NCI-H748 (cell line): ENCODE measurements at regions not wholly inside any gene's neighbourhood (a gene's known extent, or its start where the extent isn't known, plus 50 kb on each side); places are given as distances from the start of the nearest gene placed in this dataset.

Experiments
- DNase-seq: peaks from one replicate; lab custom pipeline; 2025; ENCODE audit not compliant: unreplicated experiment; lab: John Stamatoyannopoulos, UW

DNA sequence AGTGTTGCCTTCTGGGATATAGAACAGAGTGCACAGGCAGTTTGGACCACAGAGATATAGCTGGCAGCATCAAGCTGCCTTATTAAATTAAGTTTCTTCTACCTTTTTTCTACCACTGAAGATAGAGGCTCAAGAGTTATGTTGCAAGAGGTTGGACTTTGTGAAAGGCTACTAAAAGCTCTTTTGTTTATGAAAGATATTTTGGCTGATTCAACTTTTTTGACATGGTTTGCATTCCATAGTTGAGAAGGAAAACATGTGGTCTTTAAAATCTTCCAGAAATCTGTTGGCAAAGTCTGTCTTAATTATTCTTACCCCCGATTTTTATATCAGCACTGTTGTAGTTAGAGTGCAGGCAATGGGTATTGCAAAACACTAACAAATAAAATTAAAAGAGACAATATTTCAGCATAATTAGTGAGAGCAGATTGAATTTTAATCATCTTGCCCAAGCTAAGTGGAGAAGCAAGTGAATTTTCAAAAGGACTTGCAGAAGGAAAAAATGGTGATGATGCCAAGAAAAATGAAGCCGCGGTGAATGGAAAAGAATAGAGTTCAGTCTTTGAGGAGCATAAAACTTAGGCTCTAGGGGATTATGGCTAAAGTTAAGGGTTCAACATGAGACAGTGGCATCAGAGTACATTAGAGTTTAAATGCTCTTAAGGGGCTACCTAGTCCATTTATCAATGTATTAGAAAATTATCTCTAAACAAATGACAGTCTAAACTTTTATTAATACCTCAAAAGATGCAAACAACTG lies 450.9 kb upstream of the CNTNAP2 start:
- DNase-seq, result no peak

DNA sequence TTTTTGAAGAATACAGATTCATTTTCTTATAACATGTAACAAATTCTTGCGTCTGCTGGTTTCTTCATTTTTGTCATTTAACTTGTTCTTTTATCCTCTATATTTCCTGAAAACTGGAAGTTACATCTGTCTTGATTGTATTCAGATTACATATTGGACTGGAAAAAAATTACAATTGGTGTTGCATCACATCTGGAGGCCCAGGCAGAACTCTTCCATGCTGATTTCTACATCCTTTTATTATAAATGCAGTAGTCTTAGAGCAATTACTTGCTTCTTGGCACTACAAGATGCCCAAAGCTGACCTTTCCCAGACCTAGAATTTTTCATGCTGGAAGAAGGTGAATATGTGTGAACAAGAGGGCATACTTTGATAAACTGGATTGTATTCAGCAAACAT lies 460.9 kb upstream of the CNTNAP2 start:
- no peak for DNase-seq

DNA sequence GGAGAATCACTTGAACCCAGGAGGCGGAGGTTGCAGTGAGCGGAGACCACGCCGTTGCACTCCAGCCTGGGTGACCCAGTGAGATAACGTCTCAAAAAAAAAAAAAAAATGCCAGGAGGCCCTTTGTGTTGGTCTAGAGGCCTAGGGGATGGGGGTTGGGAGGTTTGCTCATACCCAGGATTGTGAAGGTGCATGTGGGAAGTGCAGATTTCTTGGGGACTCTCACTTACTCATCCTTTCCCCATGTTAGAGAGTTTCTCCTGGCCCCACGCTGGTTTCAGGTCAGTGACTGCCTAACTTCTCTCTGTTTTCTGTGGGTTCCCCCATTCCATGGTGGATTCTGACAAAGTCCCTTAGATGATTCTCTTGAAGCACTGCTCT lies 471.5 kb upstream of the CNTNAP2 start:
- no peak for DNase-seq

DNA sequence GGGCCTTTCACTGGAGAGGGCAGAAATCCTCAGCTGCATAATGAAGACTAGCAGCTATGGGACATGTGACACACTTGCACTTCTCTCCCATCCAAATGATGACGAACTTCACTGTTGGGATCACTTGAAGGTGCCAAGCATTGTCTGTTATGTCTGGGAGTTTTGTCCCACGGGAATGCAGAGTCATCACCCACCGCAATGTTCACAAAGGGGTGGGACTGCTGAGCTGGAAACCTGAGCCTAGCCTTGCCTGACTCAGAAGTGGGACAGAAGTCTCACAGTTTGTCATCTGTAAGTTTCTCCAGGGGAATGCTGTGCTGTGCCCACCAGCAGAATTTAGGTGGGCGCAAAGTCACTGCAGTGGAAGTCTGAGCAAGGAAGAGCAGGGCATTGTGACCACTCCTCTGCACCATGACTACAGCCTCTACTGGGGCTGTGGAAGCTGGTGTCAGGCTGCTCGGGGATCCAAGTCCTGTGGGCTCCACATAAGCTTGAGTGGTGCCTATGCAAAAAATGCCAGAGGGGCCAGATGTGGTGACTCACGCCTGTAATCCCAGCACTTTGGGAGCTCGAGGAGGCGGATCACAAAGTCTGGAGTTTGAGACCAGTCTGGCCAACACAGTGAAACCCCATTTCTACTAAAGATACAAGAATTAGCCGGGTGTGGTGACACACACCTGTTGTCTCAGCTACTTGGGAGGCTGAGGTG lies 472.0 kb upstream of the CNTNAP2 start:
- no peak for DNase-seq

DNA sequence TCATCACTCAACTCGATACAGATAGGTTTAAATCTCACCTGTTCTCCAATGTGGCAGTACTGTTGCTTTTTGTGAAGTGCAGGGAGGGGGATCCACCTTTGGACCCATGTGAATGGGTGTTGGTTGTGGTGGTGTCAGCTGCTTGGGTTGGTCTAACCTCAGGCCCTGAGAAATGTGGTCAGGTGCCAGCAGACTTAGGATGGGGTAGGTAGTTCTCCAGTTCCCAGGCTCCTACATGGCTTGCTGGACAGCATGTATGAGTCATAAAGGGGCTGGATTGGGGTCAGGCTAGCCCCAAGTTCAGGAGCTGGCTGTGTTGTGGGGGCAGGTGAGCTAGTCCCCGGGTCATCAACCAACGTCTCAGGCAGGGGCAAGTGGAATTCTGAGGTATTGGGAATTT lies 472.6 kb upstream of the CNTNAP2 start:
- DNase-seq, result no peak

DNA sequence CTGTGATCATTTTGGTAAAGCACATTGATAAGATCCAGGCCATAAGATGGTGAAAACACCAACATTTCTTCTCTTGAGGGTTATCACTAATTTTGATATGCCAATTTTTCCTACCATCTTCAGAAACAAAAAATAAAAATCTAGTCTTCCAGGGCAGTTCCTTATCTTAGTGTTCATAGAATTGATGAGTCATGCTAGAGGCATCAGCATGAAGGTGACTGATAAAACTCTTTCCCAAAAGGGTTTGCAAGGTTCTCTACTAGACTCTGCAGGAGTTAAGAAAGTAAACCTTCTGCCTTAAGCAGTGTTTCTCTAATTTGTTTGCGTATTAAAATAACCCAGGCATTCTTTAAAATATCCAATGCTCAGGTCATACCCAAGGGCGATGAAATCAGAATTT lies 483.1 kb upstream of the CNTNAP2 start:
- DNase-seq, result no peak

DNA sequence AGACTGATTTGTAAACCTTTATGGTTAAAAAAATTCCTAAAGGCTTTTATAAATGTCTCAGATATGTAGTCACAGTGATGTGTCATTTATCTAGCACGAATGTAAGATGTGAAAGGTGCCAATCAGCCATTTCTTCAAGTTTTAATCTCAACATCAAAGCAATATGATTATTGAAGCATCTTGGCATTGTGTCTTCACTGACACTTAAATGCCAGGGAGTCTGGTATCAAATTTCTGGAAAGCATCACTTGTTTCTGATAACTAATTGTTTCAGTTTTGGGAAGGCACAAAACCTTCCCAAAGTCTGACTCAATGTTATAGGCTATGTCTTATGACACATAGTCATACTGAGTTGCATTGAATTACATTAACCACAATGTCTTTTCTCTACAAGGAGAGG lies 492.0 kb upstream of the CNTNAP2 start:
- DNase-seq, result no peak

DNA sequence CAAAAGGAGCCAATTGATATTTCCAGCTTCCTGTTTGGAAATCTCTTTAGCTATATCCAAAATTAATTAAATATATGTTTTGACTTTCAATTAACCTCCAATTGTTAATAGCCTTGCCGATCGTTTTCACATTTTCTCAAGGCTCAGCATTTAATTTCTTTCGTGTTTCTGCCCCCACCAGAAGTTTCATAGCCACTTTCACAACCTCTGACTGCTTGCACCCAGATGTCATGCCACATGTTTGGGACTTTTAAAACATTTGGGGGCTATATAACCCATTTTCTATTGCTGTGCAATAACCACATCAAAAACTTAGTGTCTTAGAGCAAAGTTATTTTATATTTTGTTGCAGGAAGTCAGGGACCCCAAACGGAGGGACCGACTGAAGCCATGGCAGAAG lies 510.6 kb upstream of the CNTNAP2 start:
- no peak for DNase-seq

DNA sequence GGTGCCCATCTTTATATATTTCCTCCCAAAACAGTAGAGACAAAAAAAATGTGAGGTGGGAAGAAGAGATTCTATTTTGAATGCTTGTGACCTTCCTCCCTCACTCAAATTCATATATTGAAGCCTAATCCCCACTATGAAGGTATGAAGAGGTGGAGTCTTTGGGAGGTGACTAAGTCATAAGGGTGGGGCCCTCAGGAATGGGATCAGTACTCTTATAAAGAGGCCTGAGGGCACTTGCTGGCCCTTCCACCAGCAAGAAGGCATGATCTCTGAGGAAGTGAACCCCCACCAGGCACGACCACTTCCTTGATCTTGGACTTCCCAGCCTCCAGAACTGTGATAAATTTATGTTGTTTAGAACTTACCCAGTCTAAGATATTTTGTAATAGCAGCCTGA lies 517.2 kb upstream of the CNTNAP2 start:
- no peak for DNase-seq

DNA sequence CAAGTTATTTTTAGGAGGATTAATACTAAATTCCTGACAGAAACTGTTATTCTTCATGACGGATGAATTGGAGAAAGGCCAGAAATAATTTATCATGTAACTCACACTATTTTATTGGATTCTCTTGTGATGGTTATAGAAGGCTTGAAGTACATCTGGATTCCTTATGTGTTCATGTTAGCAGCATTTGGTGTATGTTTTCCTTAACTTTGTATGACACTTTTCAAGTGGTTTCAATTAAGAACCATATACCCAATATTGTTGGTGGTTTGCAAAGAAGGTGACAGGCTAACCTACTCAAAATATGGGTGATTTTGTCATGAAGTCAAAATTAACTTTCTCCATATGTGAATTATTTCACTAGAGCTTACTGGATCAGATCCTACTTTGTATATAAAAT lies 532.2 kb upstream of the CNTNAP2 start:
- no peak for DNase-seq

DNA sequence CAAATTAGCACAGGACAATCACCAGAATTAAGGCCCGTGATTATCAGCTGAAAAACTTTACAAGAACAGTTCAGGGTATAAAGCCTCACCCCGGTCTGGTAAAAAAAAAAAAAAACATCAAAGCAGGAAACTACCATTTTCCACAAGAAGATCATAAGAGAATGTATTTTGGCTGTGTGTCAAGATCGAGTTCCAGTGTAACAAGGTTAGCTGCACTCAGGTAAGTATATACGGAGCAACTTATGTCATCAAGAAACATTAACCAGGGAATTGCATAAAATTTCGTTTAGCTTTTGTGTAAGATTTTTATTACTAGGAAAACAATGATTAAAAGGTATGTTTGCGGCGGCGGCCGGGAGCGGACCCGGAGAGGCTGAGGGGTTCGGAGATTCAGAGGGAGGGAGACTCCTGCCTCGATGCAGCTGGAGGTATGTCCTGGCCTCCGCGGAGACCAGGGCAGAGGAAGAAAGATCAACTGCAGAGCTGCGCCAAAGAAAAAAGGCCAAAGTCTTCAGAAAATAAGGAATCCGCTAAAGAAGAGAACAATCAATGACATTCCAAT lies 533.8 kb upstream of the CNTNAP2 start:
- DNase-seq, result no peak

DNA sequence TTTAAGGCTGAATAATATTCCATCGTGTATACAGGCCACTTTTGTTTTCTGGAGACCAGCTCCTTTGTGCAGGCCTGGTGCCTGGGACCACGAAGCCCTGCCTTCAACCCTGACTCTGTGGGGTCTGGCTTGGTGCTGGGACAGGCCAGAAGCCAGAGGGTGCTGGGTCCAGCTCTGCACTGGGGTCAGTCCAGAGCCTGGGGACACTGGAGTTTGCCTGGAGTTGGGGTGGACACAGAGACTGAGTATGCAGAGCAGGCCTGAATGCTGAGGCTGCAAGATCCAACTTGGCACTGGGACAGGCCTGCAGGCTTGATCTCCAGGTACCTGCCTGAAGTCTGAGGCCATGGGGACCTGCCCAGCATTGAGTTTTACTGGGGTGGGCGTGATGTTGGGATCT lies 558.8 kb upstream of the CNTNAP2 start:
- no peak for DNase-seq

DNA sequence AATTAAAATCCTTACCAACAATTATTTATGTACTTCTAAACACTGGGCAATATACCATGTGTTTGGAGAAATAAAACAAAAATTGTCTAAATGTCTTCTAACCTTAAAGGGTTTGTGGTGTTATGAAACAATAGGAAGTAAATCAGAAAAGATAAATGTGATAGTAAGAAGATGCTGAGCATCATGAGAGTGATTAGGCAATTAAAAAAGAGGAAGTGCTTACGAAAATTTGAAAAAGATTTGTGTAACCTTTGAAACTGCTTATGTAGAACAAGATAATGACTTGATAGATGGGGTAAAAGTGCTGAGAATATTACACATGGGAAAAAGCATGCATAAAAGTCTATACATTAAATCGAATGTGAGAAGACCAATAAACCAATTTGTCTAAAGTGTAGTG lies 573.4 kb upstream of the CNTNAP2 start:
- no peak for DNase-seq

DNA sequence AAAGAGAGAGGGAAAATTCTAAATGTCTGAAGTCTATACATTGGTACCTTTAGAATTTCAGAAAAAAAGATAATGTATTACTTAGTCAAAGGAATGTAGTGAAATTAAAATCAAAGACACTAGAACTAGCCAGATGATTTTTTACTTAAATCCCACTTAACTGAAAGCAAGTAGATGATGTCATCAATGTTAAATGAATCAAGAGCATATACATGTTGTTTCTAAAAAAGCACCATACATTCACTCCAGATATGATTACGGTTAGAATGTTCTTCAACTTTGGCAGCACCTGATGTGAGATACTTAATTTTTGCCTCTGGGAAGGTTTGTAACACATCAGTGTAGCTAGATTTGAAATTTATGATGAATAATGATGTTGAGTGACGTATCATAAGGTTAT lies 576.7 kb upstream of the CNTNAP2 start:
- DNase-seq, result no peak

DNA sequence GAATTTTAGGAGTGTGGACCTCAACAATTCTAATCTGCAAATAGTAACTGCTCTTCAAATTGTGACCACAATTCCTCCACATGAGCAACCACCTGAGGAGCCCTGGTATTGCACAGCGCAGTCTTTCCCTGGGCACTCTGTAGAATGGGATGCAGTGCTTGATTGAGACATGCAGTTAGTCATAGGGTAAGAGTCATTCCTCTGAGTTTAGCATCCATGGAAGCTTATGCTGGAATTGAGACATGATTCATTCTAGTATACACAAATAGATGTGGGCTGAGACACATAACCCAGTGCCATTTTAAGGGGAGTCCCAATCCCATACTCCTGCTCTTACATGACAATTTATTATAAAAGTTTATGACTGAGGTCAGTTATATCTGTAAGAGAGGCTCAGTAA lies 582.3 kb upstream of the CNTNAP2 start:
- no peak for DNase-seq

DNA sequence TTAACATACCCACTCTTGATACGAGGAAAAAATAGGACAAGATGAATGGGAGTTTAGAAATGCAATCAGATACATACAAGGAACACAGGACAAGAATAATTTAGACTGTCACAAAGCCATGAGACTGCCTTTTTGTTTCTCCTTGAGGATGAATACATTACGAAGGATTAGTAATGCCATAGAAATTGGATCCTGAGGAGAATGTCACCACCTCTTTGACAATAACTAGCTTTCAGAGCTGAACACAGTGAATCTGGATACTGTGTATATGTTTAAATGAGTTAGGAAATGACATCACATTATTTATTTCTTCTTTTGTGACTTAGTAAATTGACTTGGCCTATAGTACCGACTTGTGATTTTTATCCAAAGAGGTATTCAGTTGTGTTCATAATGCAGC lies 596.3 kb upstream of the CNTNAP2 start:
- DNase-seq, result no peak

DNA sequence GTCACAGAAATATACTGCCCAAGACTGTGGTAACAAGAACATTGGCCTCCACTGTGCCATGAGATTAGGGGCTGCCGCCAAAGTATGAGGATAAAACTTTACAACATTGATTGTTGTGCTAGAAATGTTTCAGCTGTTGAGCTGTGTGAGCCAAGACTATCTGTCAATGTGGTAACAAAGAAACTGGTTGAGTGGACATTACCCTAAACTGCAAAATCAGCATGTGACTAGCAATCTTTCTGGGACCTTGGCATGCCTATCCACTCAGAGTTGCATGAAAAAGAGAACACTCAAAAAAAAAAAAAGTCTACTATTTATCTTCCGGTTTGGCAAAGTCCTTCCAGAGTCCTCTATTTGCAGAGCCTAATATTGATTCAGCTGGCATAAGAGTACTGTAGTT lies 605.6 kb upstream of the CNTNAP2 start:
- DNase-seq, result peak; percentile 57

DNA sequence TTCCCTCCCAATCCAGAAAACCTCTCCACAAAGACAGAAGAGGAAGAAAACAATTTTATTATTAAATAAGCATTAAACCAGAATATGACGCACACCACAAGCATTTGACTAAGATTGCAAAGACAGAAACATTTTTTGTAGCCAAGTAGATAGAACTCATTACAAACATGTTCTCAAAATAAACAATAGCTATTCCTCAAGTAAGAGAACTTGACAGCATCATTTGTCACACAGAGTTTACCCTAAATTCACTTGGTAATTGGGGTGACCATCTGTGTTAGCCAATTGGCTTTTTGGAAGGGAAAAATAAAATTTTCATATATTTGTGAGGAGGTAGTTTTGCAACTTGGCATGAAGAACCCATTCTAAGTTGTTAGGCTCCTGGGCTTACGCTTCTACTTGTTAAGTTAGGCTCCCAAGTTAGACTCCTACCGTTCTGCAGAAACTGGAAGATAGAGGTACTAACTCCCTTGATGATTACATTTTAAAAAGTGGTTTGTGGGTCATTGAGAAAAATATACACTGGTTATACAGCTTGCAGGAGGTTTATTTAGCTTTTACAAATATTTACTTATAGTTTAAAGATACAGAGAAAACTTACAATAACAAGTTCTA lies 618.6 kb upstream of the CNTNAP2 start:
- DNase-seq, result no peak

DNA sequence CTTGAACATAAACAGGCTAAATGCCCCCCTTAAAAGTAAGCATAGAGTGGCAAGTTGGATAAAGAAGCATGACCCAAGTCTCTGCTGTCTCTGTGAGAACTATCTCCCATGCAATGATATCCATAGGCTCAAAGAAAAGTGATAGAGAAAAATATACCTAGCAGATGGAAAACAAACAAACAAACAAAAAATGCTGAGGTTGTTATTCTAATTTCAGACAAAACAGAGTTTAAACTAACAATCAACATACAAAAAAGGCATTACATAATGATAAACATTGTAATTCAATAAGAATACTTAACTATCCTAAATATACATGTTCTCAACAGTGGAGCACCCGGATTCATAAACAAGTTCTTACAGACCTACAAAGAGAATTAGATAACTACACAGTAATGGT lies 626.2 kb upstream of the CNTNAP2 start:
- no peak for DNase-seq

DNA sequence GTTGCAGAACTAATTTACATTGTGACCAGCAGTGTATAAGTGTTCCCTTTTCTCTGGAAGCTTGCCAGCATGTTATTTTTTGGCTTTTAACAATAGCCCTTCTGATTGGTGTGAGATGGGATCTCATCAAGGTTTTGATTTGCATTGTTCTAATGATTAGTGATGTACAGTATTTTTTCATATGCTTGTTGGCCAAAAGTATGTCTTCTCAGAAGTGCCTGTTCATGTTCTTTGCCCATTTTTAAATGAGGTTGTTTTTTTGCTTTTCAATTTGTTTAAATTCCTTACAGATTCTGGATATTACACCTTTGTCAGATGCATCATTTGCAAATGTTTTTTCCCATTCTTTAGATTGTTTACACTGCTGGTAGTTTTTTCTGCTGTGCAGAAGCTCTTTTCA lies 627.0 kb upstream of the CNTNAP2 start:
- no peak for DNase-seq

DNA sequence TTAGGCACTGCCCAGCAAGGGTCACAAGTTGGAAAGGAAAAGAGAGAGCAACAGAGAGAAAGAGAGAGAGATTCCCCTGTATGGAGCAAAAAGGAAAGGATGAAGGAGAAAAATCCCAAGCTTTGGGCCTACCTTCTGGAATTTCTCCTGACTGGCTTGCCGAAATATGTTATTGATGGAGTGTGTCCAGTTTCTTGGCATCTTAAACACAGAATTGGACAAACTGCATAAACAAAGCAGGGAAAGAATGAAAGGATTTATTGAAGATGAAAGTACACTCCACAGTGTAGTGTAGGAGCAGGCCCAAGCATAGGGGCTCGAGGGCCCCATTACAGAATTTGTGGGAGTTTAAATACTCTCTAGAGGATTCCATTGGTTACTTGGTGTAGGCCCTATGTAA lies 627.8 kb upstream of the CNTNAP2 start:
- no peak for DNase-seq

DNA sequence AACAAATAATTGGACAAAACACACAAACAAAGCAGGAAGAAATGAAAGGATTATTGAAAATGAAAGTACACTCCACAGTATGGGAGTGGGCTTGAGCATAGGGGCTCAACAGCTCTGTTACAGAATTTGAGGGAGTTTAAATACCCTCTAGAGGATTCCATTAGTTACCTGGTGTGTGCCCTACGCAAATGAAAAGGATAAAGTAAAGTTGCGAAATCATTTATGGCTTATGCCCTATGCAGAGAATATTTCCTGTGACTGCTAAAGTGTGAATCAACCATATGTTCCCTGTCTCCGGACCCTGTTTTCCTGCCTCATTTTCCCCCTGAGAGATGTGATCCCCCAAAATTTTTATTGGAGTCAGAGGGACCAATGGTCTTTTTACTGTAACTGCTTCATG lies 634.6 kb upstream of the CNTNAP2 start:
- DNase-seq, result no peak
